ENCODE measurements at regions not wholly inside any gene's neighbourhood (a gene's known extent, or its start where the extent isn't known, plus 50 kb on each side); places are given as distances from the start of the nearest gene placed in this dataset.

DNA sequence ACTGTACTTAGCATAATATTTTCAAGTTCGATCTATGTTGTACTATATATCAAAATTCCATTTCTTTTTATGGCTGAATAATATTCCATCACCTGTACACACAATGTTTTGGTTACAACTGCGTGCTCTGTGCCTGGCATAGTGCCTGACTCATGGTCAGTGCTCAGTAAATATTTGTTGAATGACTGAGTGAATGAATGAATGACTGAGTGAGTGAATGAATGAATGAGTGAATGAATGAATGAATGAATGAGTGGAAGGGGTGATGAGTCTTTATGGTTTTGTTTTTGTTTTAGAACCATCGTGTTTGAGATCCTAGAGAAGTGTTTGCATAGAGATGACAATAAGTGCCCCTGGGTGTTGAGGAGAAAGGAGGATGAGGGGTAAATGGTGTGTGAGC is 155.3 kb downstream of the MRM1 start:
- no peak for DNase-seq (ENCODE audit: low read depth, low spot score)

DNA sequence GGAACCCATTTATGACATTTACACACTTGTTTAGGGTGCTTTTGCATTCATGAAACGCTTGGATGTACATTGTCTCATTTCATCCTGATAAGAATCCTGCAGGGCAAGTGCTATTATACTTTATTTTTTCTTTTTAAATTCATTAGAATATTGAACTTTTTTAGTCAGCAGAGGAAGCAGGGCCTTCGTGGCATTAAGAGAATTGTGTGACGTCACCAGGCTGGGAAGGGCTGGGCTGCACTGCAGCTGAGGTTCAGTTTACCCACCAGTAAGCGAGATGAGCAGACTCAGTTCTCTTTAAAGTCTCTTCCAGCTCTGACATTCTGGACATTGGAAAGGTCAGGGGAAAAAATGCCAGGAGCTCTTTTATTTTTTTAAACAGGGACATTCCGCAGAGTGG is 159.0 kb downstream of the MRM1 start:
- DNase-seq (ENCODE audit: low read depth, low spot score): no peak

DNA sequence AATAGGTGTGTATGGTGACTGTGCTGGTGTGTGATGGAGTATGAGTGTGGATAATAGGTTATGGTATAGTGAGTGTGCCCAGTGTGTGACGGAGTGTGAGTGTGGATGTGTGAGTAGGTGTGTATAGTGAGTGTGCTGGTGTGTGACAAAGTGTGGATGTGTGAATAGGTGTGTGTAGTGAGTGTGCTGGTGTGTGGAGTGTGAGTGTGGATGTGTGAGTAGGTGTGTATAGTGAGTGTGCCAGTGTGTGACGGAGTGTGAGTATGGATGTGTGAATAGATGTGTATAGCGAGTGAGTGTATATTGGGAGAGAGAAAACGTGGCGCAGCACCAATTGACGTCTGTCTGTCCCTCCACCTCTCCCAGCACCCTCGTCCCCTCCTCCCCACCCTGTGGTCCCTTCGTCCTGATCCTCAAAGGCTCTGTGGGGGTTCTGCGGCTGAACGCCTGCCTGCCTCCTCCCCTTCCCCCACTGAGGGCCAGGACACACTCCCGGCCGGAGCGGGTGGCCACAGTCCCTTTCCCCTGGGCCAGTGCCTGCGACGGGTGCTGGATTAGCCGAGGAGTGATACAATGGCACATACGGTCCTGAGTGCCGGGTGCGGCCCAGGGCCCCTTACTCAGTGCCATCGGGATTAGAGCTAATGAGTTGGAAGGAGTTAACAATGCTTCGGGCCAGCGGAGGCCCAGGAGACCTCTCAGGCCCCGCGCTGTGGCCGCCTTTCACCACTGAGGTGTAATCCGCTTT is 160.0 kb downstream of the MRM1 start:
- DNase-seq (ENCODE audit: low read depth, low spot score): no peak

DNA sequence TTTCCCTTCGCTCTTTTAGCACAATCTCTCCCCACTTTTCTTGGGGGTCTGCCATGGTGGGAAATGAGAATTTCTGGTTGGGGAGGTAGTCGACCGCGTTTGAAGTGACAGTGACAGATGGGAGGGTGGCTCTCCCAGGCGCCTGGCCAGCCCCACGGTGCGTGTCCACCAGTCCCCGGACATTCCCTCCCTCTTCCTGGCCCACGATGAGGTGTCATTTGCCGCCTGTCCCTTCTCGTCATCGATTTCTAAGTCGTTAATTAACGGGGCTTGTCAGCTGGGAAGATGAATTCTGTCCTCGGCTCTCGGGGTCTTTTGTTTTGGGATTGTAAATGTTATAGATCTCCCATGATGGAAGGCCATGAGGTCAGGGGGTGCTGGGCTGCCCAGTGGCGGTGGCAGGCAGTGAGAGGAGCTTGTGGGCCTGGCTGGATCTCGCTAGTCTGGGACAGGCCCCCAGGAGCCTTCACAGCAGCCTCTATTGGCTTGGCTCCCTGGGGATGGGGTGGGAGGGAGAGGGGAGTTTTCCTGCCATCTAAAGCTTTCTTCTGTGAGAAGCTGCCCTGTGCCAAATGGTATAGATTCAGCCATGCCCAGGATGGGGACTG is 164.2 kb downstream of the MRM1 start:
- no peak for DNase-seq (ENCODE audit: low read depth, low spot score)

DNA sequence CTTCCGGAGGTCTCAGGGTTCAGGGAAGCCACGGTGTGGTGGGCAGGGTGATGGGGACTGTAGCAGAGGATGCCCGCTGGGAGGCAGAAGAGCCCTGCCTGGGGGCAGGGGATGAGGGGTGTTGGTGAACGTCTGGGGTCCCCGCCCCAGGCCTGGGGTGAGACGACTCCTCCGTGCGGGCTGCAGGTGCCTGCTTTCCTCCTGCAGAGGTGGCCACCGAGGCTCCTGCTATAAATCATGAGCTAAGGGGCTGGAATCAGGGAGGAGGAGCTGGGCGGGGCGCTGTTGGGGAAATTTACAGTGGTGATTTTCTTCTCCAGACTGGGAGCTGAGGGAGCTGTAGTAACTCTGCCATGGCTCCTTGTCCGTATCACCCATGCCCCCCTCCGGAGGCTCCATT is 167.0 kb downstream of the MRM1 start:
- no peak for DNase-seq (ENCODE audit: low read depth, low spot score)

DNA sequence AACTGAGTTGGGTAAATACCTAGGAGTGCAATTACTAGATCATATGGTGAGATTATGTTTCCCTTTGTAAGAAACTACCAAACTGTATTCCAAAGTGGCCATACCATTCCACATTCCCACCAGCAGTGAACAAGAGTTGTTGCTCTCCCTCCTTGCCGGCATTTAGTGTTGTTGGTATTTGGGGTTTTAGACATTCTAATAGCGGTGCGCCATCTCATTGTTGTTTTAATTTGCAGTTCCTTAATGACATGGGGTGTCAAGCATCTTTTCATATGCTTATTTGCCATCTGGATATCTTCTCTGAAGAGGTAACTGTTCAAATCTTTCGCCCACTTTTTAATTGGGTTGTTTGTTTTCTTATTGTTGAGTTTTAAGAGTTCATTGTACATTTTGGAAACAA is 164.2 kb upstream of the LHX1 start:
- DNase-seq (ENCODE audit: low read depth, low spot score): no peak

DNA sequence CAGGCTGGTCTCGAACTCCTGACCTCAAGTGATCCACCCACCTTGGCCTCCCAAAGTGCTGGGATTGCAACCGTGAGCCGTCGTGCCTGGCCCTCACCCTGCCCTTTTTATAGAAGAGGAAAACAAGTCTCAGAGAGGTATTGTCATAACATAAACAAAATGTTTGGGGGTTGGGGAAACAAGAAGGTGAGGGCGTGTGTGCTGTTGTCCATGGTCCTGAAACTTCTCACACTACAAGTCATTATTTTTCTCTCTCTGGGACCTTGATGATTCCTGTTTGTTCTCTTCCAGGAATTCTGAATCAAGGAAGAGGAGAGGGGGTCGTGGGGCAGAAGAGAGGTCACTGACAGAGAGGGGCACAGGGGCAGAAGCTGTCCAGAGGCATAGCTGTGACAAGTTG is 160.2 kb upstream of the LHX1 start:
- DNase-seq (ENCODE audit: low read depth, low spot score): no peak

DNA sequence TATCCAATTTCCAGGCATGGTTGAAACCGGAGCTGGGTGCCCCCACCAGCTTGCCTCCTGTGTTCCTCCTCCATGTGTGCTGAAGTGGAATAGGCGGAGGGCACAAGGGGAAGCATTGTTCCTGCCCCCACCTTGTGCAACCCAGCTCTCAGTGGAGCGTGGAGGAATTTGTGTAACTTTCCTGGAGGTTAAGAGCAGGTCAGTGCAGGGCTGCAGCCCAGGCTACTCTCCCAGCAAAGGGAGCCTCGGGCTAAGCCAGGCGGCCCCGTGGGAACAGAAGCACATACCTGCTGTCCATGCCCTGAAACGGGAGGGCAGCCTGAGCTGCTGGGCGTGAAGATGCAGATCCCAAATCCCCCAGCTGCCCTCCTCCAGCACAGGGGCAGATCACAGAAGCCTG is 158.8 kb upstream of the LHX1 start:
- no peak for DNase-seq (ENCODE audit: low read depth, low spot score)

DNA sequence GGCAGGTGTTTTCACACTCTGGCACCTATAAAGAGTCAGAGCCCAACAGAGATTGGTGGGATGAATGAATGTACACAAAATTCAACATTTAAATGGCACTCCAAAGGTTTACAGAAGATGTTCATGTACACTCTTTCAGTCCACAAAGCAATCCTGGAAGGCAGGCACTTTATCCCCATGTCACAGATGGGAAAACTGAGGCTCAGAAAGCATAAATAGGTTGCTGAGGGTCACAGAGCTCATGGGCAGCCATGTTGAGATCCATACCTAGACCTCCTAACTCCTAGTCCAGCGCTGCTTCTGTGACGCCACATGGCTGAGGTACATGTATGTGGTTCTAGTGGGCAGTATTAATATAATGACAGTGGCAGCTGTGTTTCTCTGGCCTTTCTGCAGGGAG is 157.7 kb upstream of the LHX1 start:
- DNase-seq (ENCODE audit: low read depth, low spot score): no peak

DNA sequence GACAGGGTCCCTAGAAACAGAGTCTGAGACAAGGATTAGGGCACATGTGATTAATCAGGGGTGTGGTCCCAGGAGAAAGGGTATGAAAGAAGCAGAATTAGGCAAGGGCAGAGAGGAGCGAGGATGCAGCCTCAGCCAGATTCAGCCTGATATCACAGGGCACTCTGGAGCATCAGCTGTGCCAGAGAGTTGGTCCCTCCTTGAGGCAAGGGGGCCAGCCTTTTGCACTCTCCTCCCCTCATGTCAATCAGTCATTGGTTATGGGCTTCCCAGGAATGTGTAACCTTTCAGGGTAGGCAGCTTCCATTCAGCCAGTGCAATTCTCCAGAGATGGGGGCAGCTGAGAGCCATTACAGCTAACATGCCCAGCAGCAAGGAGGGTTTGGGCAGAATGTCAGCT is 152.6 kb upstream of the LHX1 start:
- no peak for DNase-seq (ENCODE audit: low read depth, low spot score)

DNA sequence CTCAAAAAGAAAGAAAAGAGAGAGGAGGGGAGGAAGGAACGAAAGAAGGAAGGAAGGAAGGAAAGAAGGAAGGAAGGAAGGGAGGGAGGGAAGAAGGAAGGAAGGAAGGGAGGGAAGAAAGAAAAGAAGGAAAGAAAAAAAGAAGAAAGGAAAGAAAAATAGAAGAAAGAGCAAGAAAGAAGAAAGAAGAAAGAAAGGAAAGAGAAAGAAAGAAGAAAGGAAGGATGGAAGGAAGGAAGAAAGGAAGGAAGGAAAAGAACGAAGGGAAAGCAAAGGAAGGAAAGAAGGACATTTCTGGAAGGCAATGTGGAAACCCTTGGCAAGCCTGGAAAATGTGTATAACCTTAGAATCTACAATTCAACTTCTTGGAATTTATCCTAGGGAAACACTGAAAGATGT is 150.4 kb upstream of the LHX1 start:
- DNase-seq (ENCODE audit: low read depth, low spot score): no peak

DNA sequence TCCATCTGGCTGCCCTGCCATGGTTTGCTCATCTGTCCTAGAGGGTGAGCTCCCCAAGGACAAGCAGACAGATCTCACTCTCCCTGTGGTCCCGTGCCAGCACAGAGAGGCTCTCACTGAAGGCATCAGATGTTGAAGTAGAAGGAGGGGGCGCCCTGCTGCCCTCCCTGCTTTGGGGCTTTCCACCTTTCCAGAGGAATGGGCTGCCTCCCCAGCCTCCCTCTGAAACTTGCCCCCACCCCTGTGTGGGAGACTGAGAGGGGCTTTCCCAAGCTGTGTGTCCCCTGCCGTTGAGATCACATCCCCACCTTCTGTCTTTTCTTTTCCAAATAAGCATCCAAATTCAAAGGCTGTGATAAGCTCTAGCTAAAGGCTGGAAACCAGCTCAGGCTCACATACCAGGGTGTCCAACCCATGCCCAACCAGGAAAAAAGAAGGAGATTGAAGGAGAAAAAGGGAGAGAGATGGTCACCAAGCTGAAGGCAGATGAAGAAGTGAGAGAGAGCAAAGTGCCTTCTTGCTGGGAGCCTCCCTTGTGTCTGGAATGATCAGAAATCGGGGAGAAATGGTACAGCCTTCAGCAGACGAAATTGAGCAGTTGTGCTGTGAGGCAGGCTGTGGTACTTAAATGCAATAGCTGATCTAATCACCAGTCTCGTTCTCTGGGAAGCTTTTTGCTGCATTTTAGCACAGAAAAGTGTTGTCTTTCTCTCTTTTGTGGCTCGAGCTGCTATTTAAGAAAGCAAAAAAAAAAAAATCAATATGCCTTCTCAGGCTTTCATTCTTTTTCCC is 145.9 kb upstream of the LHX1 start:
- no peak for DNase-seq (ENCODE audit: low read depth, low spot score)

DNA sequence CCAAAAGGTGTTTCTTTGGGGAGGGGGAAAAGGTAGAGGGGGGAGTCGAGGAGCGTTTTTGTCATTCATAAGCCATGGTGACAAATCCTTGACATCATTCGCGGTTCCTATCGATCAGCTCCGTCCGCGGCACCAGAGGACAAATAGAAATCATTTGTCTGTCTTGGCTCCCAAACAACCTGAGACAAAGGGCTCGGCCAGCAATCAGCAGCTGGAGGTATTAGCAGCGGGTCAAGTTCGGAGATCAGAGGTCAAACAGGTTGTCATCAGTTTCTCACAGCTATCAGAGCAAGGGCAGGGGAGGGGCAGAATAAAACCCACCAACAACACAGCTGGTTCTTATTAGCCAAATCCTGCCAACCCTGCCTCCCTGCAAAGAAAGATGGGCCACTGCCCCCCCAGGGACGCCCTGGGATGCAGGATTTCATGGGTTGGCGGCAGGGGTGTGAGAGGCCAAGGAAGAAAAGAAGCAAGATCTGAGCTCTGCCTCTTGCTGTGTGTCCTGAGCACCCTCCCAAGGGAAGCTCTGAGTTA is 145.3 kb upstream of the LHX1 start:
- no peak for DNase-seq (ENCODE audit: low read depth, low spot score)

DNA sequence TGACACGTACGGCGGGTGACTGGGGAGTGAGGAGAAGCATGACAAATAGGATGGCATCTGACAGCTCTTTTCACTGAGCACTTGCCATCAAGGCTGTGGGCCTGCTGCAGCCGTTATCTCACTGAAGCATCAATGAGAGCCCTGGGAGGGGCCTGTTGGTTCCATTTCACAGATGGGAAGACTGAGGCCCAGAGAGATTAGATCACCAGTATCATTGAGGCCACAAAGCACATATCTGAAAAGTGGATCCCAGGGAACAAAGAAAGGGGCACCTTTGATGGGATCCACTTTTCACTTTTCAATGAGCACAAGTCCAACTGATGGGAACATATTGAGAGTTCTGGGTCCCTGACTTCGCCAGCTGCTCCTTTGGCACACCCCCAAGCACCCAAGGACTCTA is 144.4 kb upstream of the LHX1 start:
- DNase-seq (ENCODE audit: low read depth, low spot score): no peak

DNA sequence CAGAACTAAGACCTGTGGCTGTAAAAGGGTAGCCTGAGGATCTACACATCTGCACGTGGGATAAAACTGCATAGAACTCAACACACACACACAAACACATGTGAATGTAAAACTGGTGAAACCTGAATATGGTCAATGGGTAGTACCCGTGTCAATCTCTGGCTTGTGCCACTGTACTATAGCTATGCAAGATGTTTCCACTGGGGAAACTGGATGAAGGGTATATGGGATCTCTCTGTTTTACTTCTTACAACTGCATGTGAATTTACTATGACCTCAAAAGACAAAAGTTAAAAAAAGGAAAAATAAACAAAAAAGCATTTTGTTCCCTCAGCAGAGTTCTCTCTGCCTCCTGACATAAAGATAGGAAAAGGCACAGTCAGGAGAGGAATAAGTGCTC is 143.3 kb upstream of the LHX1 start:
- no peak for DNase-seq (ENCODE audit: low read depth, low spot score)

DNA sequence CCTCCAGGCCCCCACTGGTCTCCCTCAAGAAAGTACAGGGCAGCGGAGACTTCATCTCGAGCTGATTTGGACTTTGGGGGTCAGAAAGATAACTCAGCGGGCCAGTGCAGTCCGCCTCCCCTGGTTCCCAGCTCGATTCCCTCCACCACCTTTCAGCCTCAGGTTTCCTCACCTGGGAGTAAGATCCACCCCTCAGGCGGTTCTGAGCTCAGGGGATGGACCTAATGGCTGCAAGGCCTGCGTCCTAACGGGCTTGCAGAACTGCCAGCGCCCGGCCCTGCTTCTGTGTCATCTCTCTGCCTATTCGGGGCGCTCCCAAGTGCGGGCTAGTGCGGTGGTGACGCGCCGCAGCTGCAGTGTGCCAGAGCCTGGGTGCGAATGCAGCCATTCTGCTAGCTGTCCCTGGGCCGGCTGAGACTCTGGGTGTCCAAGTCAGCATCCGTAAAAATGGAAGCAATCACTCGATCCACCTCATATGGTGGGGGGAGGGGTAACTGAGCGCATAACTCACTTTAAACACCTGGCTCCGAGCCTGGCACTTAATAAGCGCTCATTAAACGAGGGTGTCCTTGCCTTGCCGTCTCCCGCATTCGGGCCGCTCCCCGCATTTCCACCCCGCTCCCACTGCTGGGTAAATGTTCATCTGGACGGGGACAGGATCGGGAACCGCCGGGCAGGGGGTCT is 129.6 kb upstream of the LHX1 start:
- DNase-seq (ENCODE audit: low read depth, low spot score): no peak

DNA sequence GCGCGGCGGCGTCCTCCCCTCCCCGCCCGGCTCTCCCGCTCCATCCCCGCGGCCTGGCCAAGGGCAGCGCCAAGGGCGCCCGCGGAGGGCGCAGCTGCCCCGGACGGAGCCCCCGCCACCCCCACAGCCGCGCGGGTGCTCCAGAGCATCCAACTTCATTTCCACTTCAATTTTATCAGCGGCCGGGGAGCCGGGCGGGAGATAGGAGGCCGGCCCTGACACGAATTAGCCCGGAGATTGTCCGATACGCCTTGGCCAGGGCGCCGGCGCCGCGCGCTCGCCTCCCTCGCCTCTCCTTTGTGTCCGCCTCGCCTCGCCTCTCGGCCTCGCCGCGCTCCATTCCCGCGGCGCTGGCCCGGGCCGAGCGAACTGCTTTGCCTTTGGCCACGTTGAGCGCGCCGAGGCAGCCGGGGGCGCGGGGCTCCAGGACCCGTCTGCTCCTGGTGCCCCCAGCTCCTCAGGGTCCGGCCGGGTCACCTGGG is 129.1 kb upstream of the LHX1 start:
- no peak for DNase-seq (ENCODE audit: low read depth, low spot score)

DNA sequence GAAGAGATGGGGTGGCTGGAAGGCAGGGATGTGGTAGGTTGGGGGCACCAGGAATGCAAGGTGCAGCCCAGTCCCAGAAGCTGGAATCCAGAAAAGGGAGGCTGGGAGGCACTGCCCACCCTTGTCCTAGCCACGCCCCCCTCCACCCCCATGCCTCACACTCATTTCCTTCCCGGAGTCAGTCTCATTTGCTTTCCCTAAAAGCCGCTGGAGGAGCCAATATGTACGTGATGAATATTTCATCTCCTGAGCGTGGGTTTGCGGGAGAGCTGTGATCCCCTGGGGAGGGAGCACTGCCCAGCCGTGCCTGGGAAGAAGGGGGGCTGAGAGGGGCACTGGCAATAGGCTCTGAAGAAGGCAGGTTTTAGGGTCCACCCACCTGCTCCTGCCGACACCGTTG is 124.5 kb upstream of the LHX1 start:
- DNase-seq (ENCODE audit: low read depth, low spot score): no peak

DNA sequence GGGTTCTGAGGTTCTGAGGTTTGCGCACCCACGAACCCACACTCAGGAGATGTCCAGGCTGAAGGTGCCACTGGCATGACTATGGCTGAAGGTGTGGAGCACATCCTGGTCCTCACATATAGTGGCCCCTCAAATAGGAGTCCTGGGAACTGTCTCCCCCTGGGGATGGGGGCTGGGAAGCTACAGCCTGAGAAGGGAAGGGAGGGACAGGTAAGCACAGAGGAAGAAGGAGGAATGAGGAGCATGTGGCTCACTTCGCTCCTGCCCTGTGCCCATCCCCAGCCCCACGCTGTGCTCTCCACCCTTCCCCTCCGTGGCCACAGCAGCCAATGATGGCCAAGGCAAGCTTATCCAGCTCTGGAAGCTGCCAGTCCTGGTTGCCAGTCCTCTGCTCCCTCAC is 123.9 kb upstream of the LHX1 start:
- DNase-seq (ENCODE audit: low read depth, low spot score): no peak

DNA sequence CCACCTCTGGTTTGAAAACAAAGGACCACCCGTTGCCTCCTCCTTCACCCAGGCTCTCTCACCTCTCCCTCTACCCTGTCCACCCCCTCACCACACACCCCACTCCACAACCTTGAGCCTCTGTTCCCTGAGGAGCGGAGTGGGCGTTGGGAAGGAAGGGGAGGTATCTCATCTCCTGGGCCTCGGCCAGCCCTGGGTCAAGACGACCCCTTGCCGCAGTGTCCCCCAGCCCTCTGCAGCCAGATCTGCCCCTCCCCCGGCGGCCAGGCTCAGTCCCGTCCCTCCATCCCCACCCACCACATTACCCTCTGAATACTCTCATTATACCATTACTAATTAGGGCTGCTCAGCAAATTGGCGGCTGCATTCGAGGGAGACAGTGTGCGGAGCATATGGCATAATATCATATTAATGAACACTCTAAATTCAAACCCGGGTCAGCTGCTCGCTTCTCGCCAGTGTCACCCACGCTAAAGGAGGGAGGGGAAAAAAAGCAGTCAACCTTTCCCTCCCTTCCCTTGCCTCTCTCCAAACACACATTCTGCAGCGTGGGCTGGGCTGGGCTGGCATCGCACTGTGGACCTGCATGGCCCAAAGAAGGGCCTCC is 123.2 kb upstream of the LHX1 start:
- no peak for DNase-seq (ENCODE audit: low read depth, low spot score)

DNA sequence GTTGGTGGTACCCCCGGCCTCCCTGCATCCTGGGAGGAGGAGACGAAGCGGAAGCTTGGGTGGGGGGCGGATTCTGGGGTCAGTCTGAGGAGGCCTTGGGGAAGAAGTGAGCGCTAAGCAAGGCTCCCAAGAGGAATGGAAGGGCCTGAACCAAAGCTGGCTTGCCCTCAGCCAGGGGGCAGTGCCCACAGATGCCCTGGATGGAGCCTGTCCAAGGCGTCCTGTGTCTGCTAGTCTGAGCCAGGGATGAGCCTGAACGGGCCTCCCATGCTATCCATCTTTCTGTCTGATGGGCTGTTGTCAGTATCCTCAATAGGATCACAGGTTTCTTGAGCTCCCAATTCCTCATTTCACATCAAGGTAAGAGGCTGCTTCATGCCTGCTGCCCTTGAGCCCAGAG is 122.3 kb upstream of the LHX1 start:
- no peak for DNase-seq (ENCODE audit: low read depth, low spot score)

Measured in iPS DF 19.7 (cell line).